Loucy (cell line): ENCODE measurements at regions not wholly inside any gene's neighbourhood (a gene's known extent, or its start where the extent isn't known, plus 50 kb on each side); places are given as distances from the start of the nearest gene placed in this dataset.

Experiments
- H2AFZ ChIP-seq: fragments of 200-600 bp; sonication (generic); 2 replicates; pipeline ENCODE4 v1.6.0; 2016; ENCODE audit warnings: antibody characterized with exemption, mild to moderate bottlenecking, low read length, moderate library complexity
- H3F3A ChIP-seq: fragments of 200-600 bp; 2 replicates; pipeline ENCODE4 v1.6.0; 2016; ENCODE audit warnings: antibody characterized with exemption, low read depth, mild to moderate bottlenecking
- H3K27me3 ChIP-seq: fragments of 200-600 bp; sonication (generic); 2 replicates; pipeline ENCODE4 v1.6.1; 2014; ENCODE audit warnings: low read length, mild to moderate bottlenecking; ENCODE audit not compliant: insufficient read depth, poor library complexity, severe bottlenecking
- H3K36me3 ChIP-seq: fragments of 200-600 bp; sonication (generic); 2 replicates; pipeline ENCODE4 v1.6.1; 2016; ENCODE audit warnings: low read length; ENCODE audit not compliant: insufficient read depth
- H3K4me1 ChIP-seq: fragments of 200-600 bp; sonication (generic); 2 replicates; pipeline ENCODE4 v1.5.1; 2014; ENCODE audit warnings: low read length, mild to moderate bottlenecking; ENCODE audit not compliant: insufficient read depth, poor library complexity, severe bottlenecking
- H3K4me2 ChIP-seq: fragments of 200-600 bp; sonication (generic); 2 replicates; pipeline ENCODE4 v1.6.0; 2014; ENCODE audit warnings: antibody characterized with exemption, low read length, low read depth, mild to moderate bottlenecking; ENCODE audit not compliant: poor library complexity, severe bottlenecking
- H3K4me3 ChIP-seq: fragments of 200-600 bp; sonication (generic); 2 replicates; pipeline ENCODE4 v1.5.1; 2014; ENCODE audit warnings: low read length, mild to moderate bottlenecking, mixed read lengths; ENCODE audit not compliant: poor library complexity, severe bottlenecking
- H3K79me2 ChIP-seq: fragments of 200-600 bp; sonication (generic); 2 replicates; pipeline ENCODE4 v1.6.1; 2014; ENCODE audit warnings: low read length; ENCODE audit not compliant: insufficient read depth
- H3K9ac ChIP-seq: fragments of 200-600 bp; sonication (generic); 2 replicates; pipeline ENCODE4 v1.6.0; 2014; ENCODE audit warnings: mild to moderate bottlenecking, low read depth, low read length, moderate library complexity; ENCODE audit not compliant: poor library complexity, severe bottlenecking
- H3K9me2 ChIP-seq: fragments of 200-600 bp; sonication (generic); replicated peaks from 2 replicates; pipeline ENCODE4 v1.6.1; 2016; ENCODE audit warnings: low read depth, low read length, mixed read lengths
- H3K9me3 ChIP-seq: fragments of 200-600 bp; sonication (generic); 2 replicates; pipeline ENCODE4 v1.6.1; 2014; ENCODE audit warnings: mild to moderate bottlenecking, antibody characterized with exemption, low read length, low read depth; ENCODE audit not compliant: insufficient read depth
- H4K20me1 ChIP-seq: fragments of 200-600 bp; sonication (generic); 2 replicates; pipeline ENCODE4 v1.6.0; 2014; ENCODE audit warnings: antibody characterized with exemption, low read length, mild to moderate bottlenecking; ENCODE audit not compliant: insufficient read depth, poor library complexity, severe bottlenecking
- CTCF ChIP-seq: fragments of 200-600 bp; sonication (generic); conservative IDR thresholded peaks from 2 replicates; pipeline ENCODE4 v1.5.1; 2014; ENCODE audit warnings: mild to moderate bottlenecking, antibody characterized with exemption, low read length
- EZH2phosphoT487 ChIP-seq: fragments of 200-600 bp; IDR thresholded peaks from 2 replicates; pipeline ENCODE4 v1.6.1; 2018; ENCODE audit warnings: antibody characterized with exemption, mild to moderate bottlenecking, moderate library complexity, borderline replicate concordance

GRCh38 chr10:4167216-4167615 is 382.2 kb upstream of the KLF6 start:
- H3K36me3 ChIP-seq: no peaks in the 10 kb centered on the region
- no peak overlapping the region for H3K4me3 ChIP-seq
- H3K27me3 ChIP-seq: no peaks in the 10 kb centered on the region
- no peaks in the 10 kb centered on the region for H3K9me2 ChIP-seq
- H3K9ac ChIP-seq: no peak overlapping the region
- no peaks in the 10 kb centered on the region for H4K20me1 ChIP-seq
- H3K9me3 ChIP-seq: no peaks in the 10 kb centered on the region
- H3K79me2 ChIP-seq: no peaks in the 10 kb centered on the region
- no peak overlapping the region for H2AFZ ChIP-seq
- H3K4me1 ChIP-seq: no peaks in the 10 kb centered on the region
- no peaks in the 10 kb centered on the region for H3F3A ChIP-seq
- TF ChIP-seq CTCF: no peak
- TF ChIP-seq EZH2phosphoT487: no peak
- H3K4me2 ChIP-seq: no peak overlapping the region

GRCh38 chr10:4162571-4163286 is 377.7 kb upstream of the KLF6 start:
- H3K27me3 ChIP-seq: no peaks in the 10 kb centered on the region

GRCh38 chr10:4159173-4159572 is 374.2 kb upstream of the KLF6 start:
- Histone ChIP-seq H3K79me2 (no peaks in the 10 kb centered on the region), H3K36me3 (no peaks in the 10 kb centered on the region), H3K4me1 (no peaks in the 10 kb centered on the region), H3F3A (no peaks in the 10 kb centered on the region), H2AFZ (no peak overlapping the region), H3K4me2 (no peak overlapping the region), H4K20me1 (no peaks in the 10 kb centered on the region), H3K9me3 (no peaks in the 10 kb centered on the region), H3K9me2 (no peaks in the 10 kb centered on the region), H3K27me3 (no peaks in the 10 kb centered on the region), H3K9ac (no peak overlapping the region), H3K4me3 (no peak overlapping the region)
- no peak for TF ChIP-seq EZH2phosphoT487
- no peak for TF ChIP-seq CTCF

More at GRCh38 chr10:4162571-4163286, 377.7 kb upstream of the KLF6 start:
- Histone ChIP-seq H2AFZ (no peak overlapping the region), H3K9me2 (no peaks in the 10 kb centered on the region), H3K36me3 (no peaks in the 10 kb centered on the region), H4K20me1 (no peaks in the 10 kb centered on the region), H3K4me1 (no peaks in the 10 kb centered on the region), H3K4me2 (no peak overlapping the region), H3K4me3 (no peak overlapping the region), H3K9me3 (no peaks in the 10 kb centered on the region), H3F3A (no peaks in the 10 kb centered on the region), H3K9ac (no peak overlapping the region), H3K79me2 (no peaks in the 10 kb centered on the region)
- no peak for TF ChIP-seq EZH2phosphoT487
- no peak for TF ChIP-seq CTCF
